ENCODE measurements at regions not wholly inside any gene's neighbourhood (a gene's known extent, or its start where the extent isn't known, plus 50 kb on each side); places are given as distances from the start of the nearest gene placed in this dataset.

DNA sequence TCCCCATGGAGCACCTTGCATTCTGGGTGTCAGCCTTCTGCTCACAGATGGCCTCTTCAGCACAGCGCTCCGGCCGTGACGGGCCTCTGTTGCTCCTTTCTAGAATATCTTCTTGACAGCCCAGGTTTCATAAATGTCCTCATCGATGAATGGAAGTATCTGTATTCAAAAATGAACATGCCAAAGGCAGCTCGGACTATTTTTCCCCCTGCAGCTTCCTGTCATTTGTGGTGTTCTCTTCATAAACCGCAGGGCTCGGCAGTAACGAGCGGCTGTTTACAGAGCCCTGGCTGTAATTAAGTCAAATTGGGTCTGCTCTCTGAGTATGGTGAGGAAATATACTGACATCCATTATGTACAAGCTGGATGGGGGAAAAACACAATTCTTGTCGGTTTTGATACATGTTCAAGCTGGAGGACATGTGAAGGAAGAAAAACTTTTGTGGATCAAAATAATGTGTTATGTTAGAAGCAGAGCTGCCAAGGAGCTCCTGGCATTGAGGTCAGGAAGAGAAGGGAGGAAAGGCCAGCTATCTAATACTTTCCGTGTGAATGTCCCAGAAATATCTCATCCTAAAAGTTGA, 154.1 kb upstream of the CD180 start:
- ATAC-seq (ENCODE audit: insufficient number of reproducible peaks, low FRiP score, low read depth) (no peak), DNase-seq (ENCODE audit: low spot score) (no peak)
- no peak overlapping the region for H3K27ac ChIP-seq
- no peaks in the 10 kb centered on the region for H3K4me1 ChIP-seq (ENCODE audit: control insufficient read depth in 1 of 2, low read depth in 2 of 2)
- TF ChIP-seq, protein P1, sequence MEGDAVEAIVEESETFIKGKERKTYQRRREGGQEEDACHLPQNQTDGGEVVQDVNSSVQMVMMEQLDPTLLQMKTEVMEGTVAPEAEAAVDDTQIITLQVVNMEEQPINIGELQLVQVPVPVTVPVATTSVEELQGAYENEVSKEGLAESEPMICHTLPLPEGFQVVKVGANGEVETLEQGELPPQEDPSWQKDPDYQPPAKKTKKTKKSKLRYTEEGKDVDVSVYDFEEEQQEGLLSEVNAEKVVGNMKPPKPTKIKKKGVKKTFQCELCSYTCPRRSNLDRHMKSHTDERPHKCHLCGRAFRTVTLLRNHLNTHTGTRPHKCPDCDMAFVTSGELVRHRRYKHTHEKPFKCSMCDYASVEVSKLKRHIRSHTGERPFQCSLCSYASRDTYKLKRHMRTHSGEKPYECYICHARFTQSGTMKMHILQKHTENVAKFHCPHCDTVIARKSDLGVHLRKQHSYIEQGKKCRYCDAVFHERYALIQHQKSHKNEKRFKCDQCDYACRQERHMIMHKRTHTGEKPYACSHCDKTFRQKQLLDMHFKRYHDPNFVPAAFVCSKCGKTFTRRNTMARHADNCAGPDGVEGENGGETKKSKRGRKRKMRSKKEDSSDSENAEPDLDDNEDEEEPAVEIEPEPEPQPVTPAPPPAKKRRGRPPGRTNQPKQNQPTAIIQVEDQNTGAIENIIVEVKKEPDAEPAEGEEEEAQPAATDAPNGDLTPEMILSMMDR (IDR thresholded peaks at IDR 0.05), result no peak
- H3K9me3 ChIP-seq, result no peaks in the 10 kb centered on the region
- H3K36me3 ChIP-seq, result no peaks in the 10 kb centered on the region
- no peaks in the 10 kb centered on the region for H3K27me3 ChIP-seq (replicated peaks; ENCODE audit: insufficient read depth)
- no peak overlapping the region for H3K4me3 ChIP-seq

DNA sequence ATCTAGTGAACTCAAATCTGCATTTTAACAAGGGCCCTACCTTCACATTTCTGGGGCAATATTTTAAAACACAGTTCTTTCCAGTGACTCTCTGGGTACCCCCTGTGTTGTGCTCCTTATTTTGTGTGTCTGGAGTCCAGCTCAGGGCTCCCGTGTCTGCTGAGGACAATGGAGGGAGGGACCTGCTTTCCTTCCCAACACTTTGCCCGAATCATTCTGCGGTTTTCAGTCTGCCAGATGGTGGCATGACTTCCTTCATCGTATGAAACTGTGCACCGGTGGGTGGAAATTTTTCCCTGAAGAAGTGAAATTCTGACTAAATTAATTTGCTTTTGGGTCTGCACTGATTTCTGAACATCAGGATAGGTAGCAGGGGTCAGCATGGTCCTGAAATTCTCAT, 153.6 kb upstream of the CD180 start:
- no peaks in the 10 kb centered on the region for H3K4me1 ChIP-seq (ENCODE audit: control insufficient read depth in 1 of 2, low read depth in 2 of 2)
- H3K36me3 ChIP-seq, result no peaks in the 10 kb centered on the region
- ATAC-seq (ENCODE audit: insufficient number of reproducible peaks, low FRiP score, low read depth), result no peak
- TF ChIP-seq, protein P1 (IDR thresholded peaks at IDR 0.05), result no peak
- no peak overlapping the region for H3K4me3 ChIP-seq
- no peaks in the 10 kb centered on the region for H3K27me3 ChIP-seq (replicated peaks; ENCODE audit: insufficient read depth)
- peaks cover 2% of the 10 kb centered on the region for H3K9me3 ChIP-seq
- H3K27ac ChIP-seq, result no peak overlapping the region
- DNase-seq (ENCODE audit: low spot score), result no peak

DNA sequence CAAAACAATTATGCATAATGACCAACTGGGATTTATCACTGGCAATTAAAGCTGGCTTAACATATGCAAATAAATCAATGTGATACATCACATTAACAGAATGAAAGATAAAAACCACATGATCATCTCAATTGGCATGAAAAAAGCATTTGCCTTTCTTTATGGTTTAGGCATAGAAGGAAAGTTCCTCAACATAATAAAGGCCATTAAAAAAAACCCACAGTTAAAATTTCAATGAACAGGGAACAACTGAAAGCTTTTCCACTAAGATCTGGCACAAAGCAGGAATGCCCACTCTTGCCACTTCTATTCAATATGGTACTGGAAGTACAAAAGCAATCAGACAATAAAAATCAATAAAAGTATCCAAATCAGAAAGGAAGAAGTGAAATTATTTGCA, 151.2 kb upstream of the CD180 start:
- H3K9me3 ChIP-seq, result peaks cover 5% of the 10 kb centered on the region
- DNase-seq (ENCODE audit: low spot score), result no peak
- H3K4me1 ChIP-seq (ENCODE audit: control insufficient read depth in 1 of 2, low read depth in 2 of 2), result no peaks in the 10 kb centered on the region
- no peak for ATAC-seq (ENCODE audit: insufficient number of reproducible peaks, low FRiP score, low read depth)
- H3K4me3 ChIP-seq, result no peak overlapping the region
- TF ChIP-seq, protein P1 (IDR thresholded peaks at IDR 0.05), result no peak
- H3K27me3 ChIP-seq (replicated peaks; ENCODE audit: insufficient read depth), result no peaks in the 10 kb centered on the region
- no peak overlapping the region for H3K27ac ChIP-seq
- H3K36me3 ChIP-seq, result no peaks in the 10 kb centered on the region

DNA sequence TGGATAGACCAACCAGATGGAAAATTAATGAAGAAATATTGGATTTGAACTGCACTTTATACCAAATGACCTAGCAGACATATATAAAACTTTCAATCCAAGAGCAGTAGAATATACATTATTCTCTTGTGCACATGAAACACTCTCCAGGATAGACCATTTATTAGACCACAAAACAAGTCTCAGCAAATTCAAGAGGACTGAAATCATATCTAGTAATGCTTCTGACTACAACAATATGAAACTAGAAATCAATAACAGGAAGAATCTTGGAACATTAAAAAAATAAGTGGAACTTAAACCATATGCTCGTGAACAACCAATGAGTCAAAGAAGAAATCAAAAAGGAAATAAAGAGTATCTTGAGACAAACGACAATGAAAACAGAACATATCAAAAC, 150.0 kb upstream of the CD180 start:
- DNase-seq (ENCODE audit: low spot score), result no peak
- no peak for ATAC-seq (ENCODE audit: insufficient number of reproducible peaks, low FRiP score, low read depth)

DNA sequence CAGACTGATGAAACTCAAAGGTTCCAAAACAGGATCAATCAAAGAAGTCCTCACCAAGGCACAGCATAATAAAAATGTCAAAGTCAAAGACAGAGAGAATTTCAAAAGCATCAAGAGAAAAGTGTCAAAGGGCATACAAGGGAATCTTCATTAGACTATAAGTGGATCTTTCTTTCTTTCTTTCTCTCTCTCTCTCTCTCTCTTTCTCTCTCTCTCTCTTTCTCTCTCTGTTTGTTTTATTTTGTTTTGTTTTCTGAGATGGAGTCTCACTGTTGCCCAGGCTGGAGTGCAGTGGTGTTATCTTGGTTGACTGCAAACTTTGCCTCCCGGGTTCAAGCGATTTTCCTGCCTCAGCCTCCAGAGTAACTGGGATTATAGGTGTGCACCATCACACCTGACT, 148.3 kb upstream of the CD180 start:
- Histone ChIP-seq H3K9me3 (peaks cover 5% of the 10 kb centered on the region), H3K4me1 (ENCODE audit: control insufficient read depth in 1 of 2, low read depth in 2 of 2) (no peaks in the 10 kb centered on the region), H3K4me3 (no peak overlapping the region), H3K27me3 (replicated peaks; ENCODE audit: insufficient read depth) (no peaks in the 10 kb centered on the region), H3K27ac (no peak overlapping the region), H3K36me3 (no peaks in the 10 kb centered on the region)
- TF ChIP-seq, protein P1 (IDR thresholded peaks at IDR 0.05), result no peak
- ATAC-seq (ENCODE audit: insufficient number of reproducible peaks, low FRiP score, low read depth), result no peak
- no peak for DNase-seq (ENCODE audit: low spot score)

More for the DNA sequence above, 150.0 kb upstream of the CD180 start:
- Histone ChIP-seq H3K4me1 (ENCODE audit: control insufficient read depth in 1 of 2, low read depth in 2 of 2) (no peaks in the 10 kb centered on the region), H3K27me3 (replicated peaks; ENCODE audit: insufficient read depth) (no peaks in the 10 kb centered on the region), H3K4me3 (no peak overlapping the region), H3K27ac (no peak overlapping the region), H3K9me3 (peaks cover 5% of the 10 kb centered on the region), H3K36me3 (no peaks in the 10 kb centered on the region)
- TF ChIP-seq, protein P1 (IDR thresholded peaks at IDR 0.05), result no peak
